Activated CD4-positive, alpha-beta memory T cell treated with anti-CD3 and anti-CD28 coated beads for 36 hours (primary cell): ENCODE measurements at regions not wholly inside any gene's neighbourhood (a gene's known extent, or its start where the extent isn't known, plus 50 kb on each side); places are given as distances from the start of the nearest gene placed in this dataset.

Source experiments
- CTCF ChIA-PET: fragments of 350-600 bp; sonication (Branson Sonifier 250); formaldehyde crosslinking; loops from one replicate; lab custom pipeline; 2021; ENCODE audit warnings: antibody characterized with exemption, inconsistent platforms; lab: Charles Lee
- POLR2A ChIA-PET: fragments of 350-600 bp; sonication (Branson Sonifier 250); formaldehyde crosslinking; loops from one replicate; lab custom pipeline; 2021; ENCODE audit warnings: antibody characterized with exemption; lab: Charles Lee
- DNase-seq: peaks from one replicate; pipeline ENCODE4 v3.0.0-alpha.2; 2020
- H3K27ac Mint-ChIP-seq: one replicate; pipeline ENCODE4 v1.8.0; 2021; ENCODE audit warnings: mixed read lengths
- H3K27me3 Mint-ChIP-seq: one replicate; pipeline ENCODE4 v1.8.0; 2021; ENCODE audit warnings: mixed read lengths
- H3K36me3 Mint-ChIP-seq: one replicate; pipeline ENCODE4 v1.8.0; 2021; ENCODE audit warnings: mixed read lengths
- H3K4me1 Mint-ChIP-seq: one replicate; pipeline ENCODE4 v1.8.0; 2021; ENCODE audit warnings: low read depth, mixed read lengths
- H3K4me3 Mint-ChIP-seq: one replicate; pipeline ENCODE4 v1.8.0; 2021; ENCODE audit warnings: mild to moderate bottlenecking, mixed read lengths
- H3K9me3 Mint-ChIP-seq: one replicate; pipeline ENCODE4 v1.8.0; 2021; ENCODE audit warnings: mixed read lengths
- intact Hi-C: fragments of 100-400 bp; cut with micrococcal nuclease; formaldehyde crosslinking; loops from one replicate; pipeline ENCODE4 v1.15.1; 2023

- H3K27me3 Mint-ChIP-seq = no peaks in the 10 kb centered on the region
Observed at GRCh38 chr2:226531061-226531810, 268.4 kb downstream of the IRS1 start.

GRCh38 chr2:226529556-226529955 is 270.1 kb downstream of the IRS1 start:
- intact Hi-C loops = no loop called here
- ChIA-PET POLR2A (no interaction called here), CTCF (interaction anchor here (1.3 kb wide), 1 partner anchor 315 kb away, joined by 3 read pairs; no protein-coding TSS in a partner anchor)
- Mint-ChIP-seq H3K27me3 (no peaks in the 10 kb centered on the region), H3K4me3 (no peak overlapping the region), H3K36me3 (no peaks in the 10 kb centered on the region), H3K9me3 (no peaks in the 10 kb centered on the region), H3K4me1 (no peaks in the 10 kb centered on the region), H3K27ac (no peak overlapping the region)
- no peak for DNase-seq

More at GRCh38 chr2:226531061-226531810, 268.4 kb downstream of the IRS1 start:
- Mint-ChIP-seq H3K36me3 (no peaks in the 10 kb centered on the region), H3K9me3 (no peaks in the 10 kb centered on the region), H3K4me1 (no peaks in the 10 kb centered on the region), H3K4me3 (no peak overlapping the region), H3K27ac (no peak overlapping the region)
- ChIA-PET CTCF (no interaction called here), POLR2A (no interaction called here)
- intact Hi-C loops = no loop called here
- DNase-seq = no peak

GRCh38 chr2:226526716-226527115 is 272.9 kb downstream of the IRS1 start:
- no peak for DNase-seq
- ChIA-PET POLR2A (no interaction called here), CTCF (interaction anchor here (0.5 kb wide), 1 partner anchor 260 kb away, joined by 3 read pairs; no protein-coding TSS in a partner anchor)
- Mint-ChIP-seq H3K27me3 (no peaks in the 10 kb centered on the region), H3K36me3 (no peaks in the 10 kb centered on the region), H3K4me1 (no peaks in the 10 kb centered on the region), H3K9me3 (no peaks in the 10 kb centered on the region), H3K4me3 (no peak overlapping the region), H3K27ac (no peak overlapping the region)
- intact Hi-C loops = no loop called here

- CTCF ChIA-PET = no interaction called here
- Mint-ChIP-seq H3K4me1 (no peaks in the 10 kb centered on the region), H3K36me3 (no peaks in the 10 kb centered on the region), H3K4me3 (no peak overlapping the region), H3K27me3 (no peaks in the 10 kb centered on the region), H3K9me3 (no peaks in the 10 kb centered on the region), H3K27ac (no peak overlapping the region)
- POLR2A ChIA-PET = no interaction called here
- intact Hi-C loops = no loop called here
- no peak for DNase-seq
Observed at GRCh38 chr2:226524381-226524843, 275.2 kb downstream of the IRS1 start.

- POLR2A ChIA-PET = no interaction called here
- Mint-ChIP-seq H3K9me3 (peaks cover 2% of the 10 kb centered on the region), H3K36me3 (no peaks in the 10 kb centered on the region), H3K27me3 (no peaks in the 10 kb centered on the region), H3K27ac (no peak overlapping the region), H3K4me1 (no peaks in the 10 kb centered on the region), H3K4me3 (no peak overlapping the region)
- intact Hi-C loops = no loop called here
- no peak for DNase-seq
- CTCF ChIA-PET = no interaction called here
Observed at GRCh38 chr2:226520723-226521122, 278.9 kb downstream of the IRS1 start.

- no peak for DNase-seq
- ChIA-PET CTCF (no interaction called here), POLR2A (no interaction called here)
- no peak overlapping the region for H3K27ac Mint-ChIP-seq
- peaks cover 5% of the 10 kb centered on the region for H3K27me3 Mint-ChIP-seq
- peaks cover 2% of the 10 kb centered on the region for H3K9me3 Mint-ChIP-seq
- no peak overlapping the region for H3K4me3 Mint-ChIP-seq
- intact Hi-C loops = no loop called here
- H3K36me3 Mint-ChIP-seq = no peaks in the 10 kb centered on the region
- H3K4me1 Mint-ChIP-seq = no peaks in the 10 kb centered on the region
Observed at GRCh38 chr2:226515344-226516055, 284.1 kb downstream of the IRS1 start.

GRCh38 chr2:226514895-226515294 is 284.7 kb downstream of the IRS1 start:
- intact Hi-C loops = no loop called here

GRCh38 chr2:226511311-226511710 is 288.3 kb downstream of the IRS1 start:
- Mint-ChIP-seq H3K27me3 (peaks cover 5% of the 10 kb centered on the region), H3K27ac (no peak overlapping the region), H3K4me1 (no peaks in the 10 kb centered on the region), H3K9me3 (no peaks in the 10 kb centered on the region), H3K36me3 (no peaks in the 10 kb centered on the region), H3K4me3 (no peak overlapping the region)
- intact Hi-C loops = no loop called here
- POLR2A ChIA-PET = no interaction called here
- no peak for DNase-seq
- CTCF ChIA-PET = no interaction called here

More at GRCh38 chr2:226514895-226515294, 284.7 kb downstream of the IRS1 start:
- Mint-ChIP-seq H3K9me3 (peaks cover 2% of the 10 kb centered on the region), H3K36me3 (no peaks in the 10 kb centered on the region), H3K27me3 (peaks cover 5% of the 10 kb centered on the region), H3K27ac (no peak overlapping the region), H3K4me3 (no peak overlapping the region), H3K4me1 (no peaks in the 10 kb centered on the region)
- no peak for DNase-seq
- CTCF ChIA-PET = no interaction called here
- POLR2A ChIA-PET = no interaction called here

- DNase-seq = no peak
- POLR2A ChIA-PET = no interaction called here
- CTCF ChIA-PET = no interaction called here
- Mint-ChIP-seq H3K9me3 (peaks cover 2% of the 10 kb centered on the region), H3K27ac (no peak overlapping the region), H3K4me1 (no peaks in the 10 kb centered on the region), H3K36me3 (no peaks in the 10 kb centered on the region), H3K27me3 (peaks cover 5% of the 10 kb centered on the region), H3K4me3 (no peak overlapping the region)
- intact Hi-C loops = no loop called here
Observed at GRCh38 chr2:226508683-226509082, 290.9 kb downstream of the IRS1 start.

- Mint-ChIP-seq H3K27me3 (peaks cover 5% of the 10 kb centered on the region), H3K4me3 (no peak overlapping the region), H3K27ac (no peak overlapping the region), H3K36me3 (no peaks in the 10 kb centered on the region), H3K9me3 (peaks cover 2% of the 10 kb centered on the region), H3K4me1 (no peaks in the 10 kb centered on the region)
- POLR2A ChIA-PET = no interaction called here
- no peak for DNase-seq
- CTCF ChIA-PET = interaction anchor here (0.6 kb wide), 1 partner anchor 292 kb away, joined by 3 read pairs; no protein-coding TSS in a partner anchor
- intact Hi-C loops = no loop called here
Observed at GRCh38 chr2:226508005-226508404, 291.6 kb downstream of the IRS1 start.

- H3K4me3 Mint-ChIP-seq = no peak overlapping the region
- no peaks in the 10 kb centered on the region for H3K36me3 Mint-ChIP-seq
- H3K9me3 Mint-ChIP-seq = no peaks in the 10 kb centered on the region
- DNase-seq = no peak
- no peaks in the 10 kb centered on the region for H3K4me1 Mint-ChIP-seq
- POLR2A ChIA-PET = no interaction called here
- CTCF ChIA-PET = no interaction called here
- H3K27me3 Mint-ChIP-seq = peaks cover 2% of the 10 kb centered on the region
- intact Hi-C loops = no loop called here
- H3K27ac Mint-ChIP-seq = no peak overlapping the region
Observed at GRCh38 chr2:226497146-226497909, 302.3 kb downstream of the IRS1 start.

GRCh38 chr2:226496273-226496550 is 303.4 kb downstream of the IRS1 start:
- Mint-ChIP-seq H3K27me3 (peaks cover 4% of the 10 kb centered on the region), H3K36me3 (no peaks in the 10 kb centered on the region), H3K4me3 (no peak overlapping the region), H3K4me1 (no peaks in the 10 kb centered on the region), H3K27ac (no peak overlapping the region), H3K9me3 (no peaks in the 10 kb centered on the region)
- intact Hi-C loops = no loop called here
- POLR2A ChIA-PET = no interaction called here
- CTCF ChIA-PET = no interaction called here
- no peak for DNase-seq
